Mammary epithelial cell (primary cell): ENCODE measurements at regions not wholly inside any gene's neighbourhood (a gene's known extent, or its start where the extent isn't known, plus 50 kb on each side); places are given as distances from the start of the nearest gene placed in this dataset.

ENCODE experiments used
- EZH2 ChIP-seq: IDR thresholded peaks from 2 replicates; pipeline ENCODE4 v1.6.1; 2012; ENCODE audit warnings: low read length, inconsistent platforms, borderline replicate concordance
- TF ChIP-seq, protein P1 (sequence below), 2 donors: IDR thresholded peaks in 1 of 2; conservative IDR thresholded peaks in 1 of 2; 2 replicates each; pipeline ENCODE4 v1.5.1; 2011 to 2012; ENCODE audit warnings: inconsistent platforms in 2 of 2, low read length in 2 of 2, mild to moderate bottlenecking in 2 of 2, control low read depth in 1 of 2, low read depth in 1 of 2; ENCODE audit not compliant: insufficient read depth in 1 of 2; ENCODE audit errors: extremely low read depth in 1 of 2

DNA sequence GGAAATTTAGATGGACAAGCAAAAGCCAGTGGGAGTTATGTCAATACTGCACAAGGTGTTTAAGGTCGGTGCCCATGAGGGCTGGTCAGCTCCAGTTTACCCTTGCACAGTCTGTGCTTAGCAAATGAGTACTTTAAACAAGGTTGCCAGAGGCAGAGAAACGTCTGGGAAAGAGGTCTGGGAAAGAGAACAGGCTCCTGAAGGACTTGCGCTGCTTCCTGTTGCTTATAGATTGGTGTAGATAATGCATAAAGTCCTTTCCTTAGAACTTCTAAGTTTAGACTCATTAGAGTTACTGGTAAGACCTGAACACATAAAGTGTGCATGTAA lies 162.6 kb upstream of the P2RY1 start:
- TF ChIP-seq, protein P1, sequence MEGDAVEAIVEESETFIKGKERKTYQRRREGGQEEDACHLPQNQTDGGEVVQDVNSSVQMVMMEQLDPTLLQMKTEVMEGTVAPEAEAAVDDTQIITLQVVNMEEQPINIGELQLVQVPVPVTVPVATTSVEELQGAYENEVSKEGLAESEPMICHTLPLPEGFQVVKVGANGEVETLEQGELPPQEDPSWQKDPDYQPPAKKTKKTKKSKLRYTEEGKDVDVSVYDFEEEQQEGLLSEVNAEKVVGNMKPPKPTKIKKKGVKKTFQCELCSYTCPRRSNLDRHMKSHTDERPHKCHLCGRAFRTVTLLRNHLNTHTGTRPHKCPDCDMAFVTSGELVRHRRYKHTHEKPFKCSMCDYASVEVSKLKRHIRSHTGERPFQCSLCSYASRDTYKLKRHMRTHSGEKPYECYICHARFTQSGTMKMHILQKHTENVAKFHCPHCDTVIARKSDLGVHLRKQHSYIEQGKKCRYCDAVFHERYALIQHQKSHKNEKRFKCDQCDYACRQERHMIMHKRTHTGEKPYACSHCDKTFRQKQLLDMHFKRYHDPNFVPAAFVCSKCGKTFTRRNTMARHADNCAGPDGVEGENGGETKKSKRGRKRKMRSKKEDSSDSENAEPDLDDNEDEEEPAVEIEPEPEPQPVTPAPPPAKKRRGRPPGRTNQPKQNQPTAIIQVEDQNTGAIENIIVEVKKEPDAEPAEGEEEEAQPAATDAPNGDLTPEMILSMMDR (conservative IDR thresholded peaks at IDR 0.05 in 1 of 2, IDR thresholded peaks at IDR 0.05 in 1 of 2; ENCODE audit: extremely low read depth in 1 of 2, insufficient read depth in 1 of 2, low read depth in 1 of 2, low read length in 2 of 2), result no peak
- TF ChIP-seq EZH2, result no peak
